ENCODE measurements at regions not wholly inside any gene's neighbourhood (a gene's known extent, or its start where the extent isn't known, plus 50 kb on each side); places are given as distances from the start of the nearest gene placed in this dataset.

DNA sequence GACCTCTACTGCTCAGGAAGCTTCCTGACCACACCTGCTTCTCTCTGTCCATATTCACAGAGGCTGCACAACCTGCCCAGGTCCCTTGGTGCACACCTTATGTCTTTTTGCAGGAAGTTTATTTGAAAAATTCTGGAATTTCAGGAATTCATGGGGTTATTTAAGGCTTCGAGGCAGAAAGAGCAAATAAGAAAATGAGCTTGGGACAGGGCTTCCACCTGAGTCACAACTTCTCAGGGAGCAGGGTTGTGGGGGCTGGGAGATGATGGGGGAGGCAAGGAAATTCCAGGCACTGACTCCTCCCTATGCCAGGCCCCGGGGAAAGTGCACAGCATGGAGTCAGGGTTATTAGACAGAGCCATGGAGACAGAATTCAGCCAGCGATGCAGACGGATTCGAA is 57.7 kb downstream of the INHBB start (continued):
- TF ChIP-seq, protein P1, sequence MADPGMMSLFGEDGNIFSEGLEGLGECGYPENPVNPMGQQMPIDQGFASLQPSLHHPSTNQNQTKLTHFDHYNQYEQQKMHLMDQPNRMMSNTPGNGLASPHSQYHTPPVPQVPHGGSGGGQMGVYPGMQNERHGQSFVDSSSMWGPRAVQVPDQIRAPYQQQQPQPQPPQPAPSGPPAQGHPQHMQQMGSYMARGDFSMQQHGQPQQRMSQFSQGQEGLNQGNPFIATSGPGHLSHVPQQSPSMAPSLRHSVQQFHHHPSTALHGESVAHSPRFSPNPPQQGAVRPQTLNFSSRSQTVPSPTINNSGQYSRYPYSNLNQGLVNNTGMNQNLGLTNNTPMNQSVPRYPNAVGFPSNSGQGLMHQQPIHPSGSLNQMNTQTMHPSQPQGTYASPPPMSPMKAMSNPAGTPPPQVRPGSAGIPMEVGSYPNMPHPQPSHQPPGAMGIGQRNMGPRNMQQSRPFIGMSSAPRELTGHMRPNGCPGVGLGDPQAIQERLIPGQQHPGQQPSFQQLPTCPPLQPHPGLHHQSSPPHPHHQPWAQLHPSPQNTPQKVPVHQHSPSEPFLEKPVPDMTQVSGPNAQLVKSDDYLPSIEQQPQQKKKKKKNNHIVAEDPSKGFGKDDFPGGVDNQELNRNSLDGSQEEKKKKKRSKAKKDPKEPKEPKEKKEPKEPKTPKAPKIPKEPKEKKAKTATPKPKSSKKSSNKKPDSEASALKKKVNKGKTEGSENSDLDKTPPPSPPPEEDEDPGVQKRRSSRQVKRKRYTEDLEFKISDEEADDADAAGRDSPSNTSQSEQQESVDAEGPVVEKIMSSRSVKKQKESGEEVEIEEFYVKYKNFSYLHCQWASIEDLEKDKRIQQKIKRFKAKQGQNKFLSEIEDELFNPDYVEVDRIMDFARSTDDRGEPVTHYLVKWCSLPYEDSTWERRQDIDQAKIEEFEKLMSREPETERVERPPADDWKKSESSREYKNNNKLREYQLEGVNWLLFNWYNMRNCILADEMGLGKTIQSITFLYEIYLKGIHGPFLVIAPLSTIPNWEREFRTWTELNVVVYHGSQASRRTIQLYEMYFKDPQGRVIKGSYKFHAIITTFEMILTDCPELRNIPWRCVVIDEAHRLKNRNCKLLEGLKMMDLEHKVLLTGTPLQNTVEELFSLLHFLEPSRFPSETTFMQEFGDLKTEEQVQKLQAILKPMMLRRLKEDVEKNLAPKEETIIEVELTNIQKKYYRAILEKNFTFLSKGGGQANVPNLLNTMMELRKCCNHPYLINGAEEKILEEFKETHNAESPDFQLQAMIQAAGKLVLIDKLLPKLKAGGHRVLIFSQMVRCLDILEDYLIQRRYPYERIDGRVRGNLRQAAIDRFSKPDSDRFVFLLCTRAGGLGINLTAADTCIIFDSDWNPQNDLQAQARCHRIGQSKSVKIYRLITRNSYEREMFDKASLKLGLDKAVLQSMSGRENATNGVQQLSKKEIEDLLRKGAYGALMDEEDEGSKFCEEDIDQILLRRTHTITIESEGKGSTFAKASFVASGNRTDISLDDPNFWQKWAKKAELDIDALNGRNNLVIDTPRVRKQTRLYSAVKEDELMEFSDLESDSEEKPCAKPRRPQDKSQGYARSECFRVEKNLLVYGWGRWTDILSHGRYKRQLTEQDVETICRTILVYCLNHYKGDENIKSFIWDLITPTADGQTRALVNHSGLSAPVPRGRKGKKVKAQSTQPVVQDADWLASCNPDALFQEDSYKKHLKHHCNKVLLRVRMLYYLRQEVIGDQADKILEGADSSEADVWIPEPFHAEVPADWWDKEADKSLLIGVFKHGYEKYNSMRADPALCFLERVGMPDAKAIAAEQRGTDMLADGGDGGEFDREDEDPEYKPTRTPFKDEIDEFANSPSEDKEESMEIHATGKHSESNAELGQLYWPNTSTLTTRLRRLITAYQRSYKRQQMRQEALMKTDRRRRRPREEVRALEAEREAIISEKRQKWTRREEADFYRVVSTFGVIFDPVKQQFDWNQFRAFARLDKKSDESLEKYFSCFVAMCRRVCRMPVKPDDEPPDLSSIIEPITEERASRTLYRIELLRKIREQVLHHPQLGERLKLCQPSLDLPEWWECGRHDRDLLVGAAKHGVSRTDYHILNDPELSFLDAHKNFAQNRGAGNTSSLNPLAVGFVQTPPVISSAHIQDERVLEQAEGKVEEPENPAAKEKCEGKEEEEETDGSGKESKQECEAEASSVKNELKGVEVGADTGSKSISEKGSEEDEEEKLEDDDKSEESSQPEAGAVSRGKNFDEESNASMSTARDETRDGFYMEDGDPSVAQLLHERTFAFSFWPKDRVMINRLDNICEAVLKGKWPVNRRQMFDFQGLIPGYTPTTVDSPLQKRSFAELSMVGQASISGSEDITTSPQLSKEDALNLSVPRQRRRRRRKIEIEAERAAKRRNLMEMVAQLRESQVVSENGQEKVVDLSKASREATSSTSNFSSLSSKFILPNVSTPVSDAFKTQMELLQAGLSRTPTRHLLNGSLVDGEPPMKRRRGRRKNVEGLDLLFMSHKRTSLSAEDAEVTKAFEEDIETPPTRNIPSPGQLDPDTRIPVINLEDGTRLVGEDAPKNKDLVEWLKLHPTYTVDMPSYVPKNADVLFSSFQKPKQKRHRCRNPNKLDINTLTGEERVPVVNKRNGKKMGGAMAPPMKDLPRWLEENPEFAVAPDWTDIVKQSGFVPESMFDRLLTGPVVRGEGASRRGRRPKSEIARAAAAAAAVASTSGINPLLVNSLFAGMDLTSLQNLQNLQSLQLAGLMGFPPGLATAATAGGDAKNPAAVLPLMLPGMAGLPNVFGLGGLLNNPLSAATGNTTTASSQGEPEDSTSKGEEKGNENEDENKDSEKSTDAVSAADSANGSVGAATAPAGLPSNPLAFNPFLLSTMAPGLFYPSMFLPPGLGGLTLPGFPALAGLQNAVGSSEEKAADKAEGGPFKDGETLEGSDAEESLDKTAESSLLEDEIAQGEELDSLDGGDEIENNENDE (IDR thresholded peaks at IDR 0.05; ENCODE audit: insufficient replicate concordance, low read length) = no peak
- TF ChIP-seq SP2 (IDR thresholded peaks at IDR 0.05; ENCODE audit: low read length) (no peak), SP1 (IDR thresholded peaks at IDR 0.05; ENCODE audit: low read depth, low read length) (no peak)
